ENCODE measurements at regions not wholly inside any gene's neighbourhood (a gene's known extent, or its start where the extent isn't known, plus 50 kb on each side); places are given as distances from the start of the nearest gene placed in this dataset.

DNA sequence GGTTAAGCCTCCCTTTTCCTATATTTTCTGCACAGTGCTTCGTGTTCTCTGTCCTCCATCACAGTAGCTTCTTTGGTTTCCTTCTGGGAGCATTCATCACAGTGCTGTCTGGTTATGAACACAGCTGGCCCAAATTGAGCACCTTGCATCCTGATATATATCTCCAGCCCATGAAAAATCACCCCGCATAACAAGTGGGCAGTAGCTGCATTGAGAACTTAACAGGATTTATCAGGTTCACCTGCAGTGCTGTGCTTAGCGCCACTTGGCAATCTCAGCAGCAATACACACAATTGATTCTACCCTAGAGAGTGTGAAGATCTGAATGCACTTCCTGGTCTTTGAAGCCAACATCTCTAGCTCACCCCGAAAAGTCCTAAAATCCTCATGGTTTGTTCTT, 408.0 kb downstream of the RNF144A start:
- TF ChIP-seq CTCF (conservative IDR thresholded peaks at IDR 0.05; ENCODE audit: low read length), result no peak
- TF ChIP-seq EZH2phosphoT487 (IDR thresholded peaks at IDR 0.05; ENCODE audit: borderline replicate concordance), result no peak

All from Loucy (cell line).